ENCODE measurements at regions not wholly inside any gene's neighbourhood (a gene's known extent, or its start where the extent isn't known, plus 50 kb on each side); places are given as distances from the start of the nearest gene placed in this dataset.
"Not testable (repeated sequence)": the region's sequence is repeated elsewhere in the genome, so short reads cannot be mapped to it uniquely, and the experiment has no call there.

DNA sequence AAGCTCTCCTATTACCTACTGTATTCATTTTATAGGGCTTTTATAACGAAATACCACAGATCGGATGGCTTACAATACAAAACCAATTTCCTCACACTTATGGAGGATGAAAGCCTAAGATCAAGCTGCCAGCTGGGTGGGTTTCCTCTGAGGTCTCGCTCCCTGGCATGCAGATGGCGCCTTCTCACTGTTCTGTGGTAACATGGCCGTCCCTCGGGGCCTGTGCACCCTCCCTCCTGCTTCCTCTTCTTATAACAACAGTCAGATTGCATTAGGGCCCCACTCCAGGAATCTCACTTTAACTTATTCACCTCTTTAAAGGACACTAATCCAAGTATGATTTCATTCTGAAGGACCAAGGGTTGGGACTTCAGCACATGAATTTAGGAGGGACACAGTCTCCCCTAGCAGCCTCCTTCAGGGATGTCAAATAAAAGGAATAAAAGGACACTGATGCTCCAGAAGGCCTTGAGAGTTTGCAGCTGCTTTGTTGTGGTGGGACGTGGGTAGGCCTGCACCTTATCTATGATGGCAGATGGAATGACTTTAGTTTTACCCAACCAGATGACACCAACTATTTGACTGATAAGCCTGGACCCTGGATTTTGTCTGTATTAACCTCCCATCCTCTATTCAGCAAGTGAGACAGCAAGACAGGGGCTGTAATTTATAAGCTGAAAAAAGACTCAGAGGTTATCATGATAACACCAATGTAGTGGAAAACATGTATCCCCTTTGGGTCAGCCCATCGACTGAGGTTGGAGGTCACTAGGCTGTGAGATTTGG is 455.3 kb downstream of the TMEM121 start:
- WGBS (ENCODE audit: insufficient coverage) = no CpG with 5 or more reads among the region's 8 CpGs
- H3K79me2 ChIP-seq (ENCODE audit: control insufficient read depth, insufficient read depth, low read length); H3K4me3 Mint-ChIP-seq; H4K20me1 ChIP-seq (ENCODE audit: control insufficient read depth, insufficient read depth, low read length, poor library complexity, severe bottlenecking); H3K27ac ChIP-seq (ENCODE audit: low read length in 2 of 2); H3K9me3 ChIP-seq (ENCODE audit: control extremely low read depth in 1 of 3, control insufficient read depth in 2 of 3, insufficient read depth in 1 of 3, low read length in 2 of 3); H3K27me3 Mint-ChIP-seq; H3K4me3 ChIP-seq (ENCODE audit: control extremely low read depth in 1 of 5, extremely low read depth in 1 of 5, insufficient read depth in 1 of 5, low read depth in 2 of 5, low read length in 4 of 5); H3K36me3 ChIP-seq (replicated peaks in 1 of 2; ENCODE audit: control extremely low read depth in 1 of 2, control insufficient read depth in 1 of 2, extremely low read depth in 1 of 2, insufficient read depth in 2 of 2, low read length in 1 of 2); intact Hi-C loops (cut with micrococcal nuclease); H3K9me3 Mint-ChIP-seq (ENCODE audit: insufficient read depth); H3K27me3 ChIP-seq (replicated peaks in 1 of 4; ENCODE audit: control extremely low read depth in 1 of 4, control insufficient read depth in 3 of 4, insufficient read depth in 4 of 4, low read length in 3 of 4); H3K4me2 ChIP-seq (replicated peaks; ENCODE audit: low read depth, low read length, poor library complexity, severe bottlenecking); H3K9ac ChIP-seq (ENCODE audit: low read length); POLR2A ChIA-PET; H2AFZ ChIP-seq (ENCODE audit: insufficient read depth, low read depth, low read length, poor library complexity, severe bottlenecking): not testable (repeated sequence)
- Mint-ChIP-seq H3K4me1 (peaks cover 23% of the 10 kb centered on the region), H3K27ac (peak overlapping the region; percentile 12)
- ATAC-seq (ENCODE audit: low read depth) (peak; percentile 73), DNase-seq (peak; percentile 71)
- H3K4me1 ChIP-seq (ENCODE audit: control insufficient read depth in 2 of 2, insufficient read depth in 2 of 2, low read length in 2 of 2) = peaks cover 8 to 19% of the 10 kb centered on the region in 2 donors
- CTCF ChIA-PET = interaction anchor here (0.9 to 1.4 kb wide), 4 partner anchors 20 to 32 kb away, joined by 3 read pairs; no protein-coding TSS in a partner anchor

DNA sequence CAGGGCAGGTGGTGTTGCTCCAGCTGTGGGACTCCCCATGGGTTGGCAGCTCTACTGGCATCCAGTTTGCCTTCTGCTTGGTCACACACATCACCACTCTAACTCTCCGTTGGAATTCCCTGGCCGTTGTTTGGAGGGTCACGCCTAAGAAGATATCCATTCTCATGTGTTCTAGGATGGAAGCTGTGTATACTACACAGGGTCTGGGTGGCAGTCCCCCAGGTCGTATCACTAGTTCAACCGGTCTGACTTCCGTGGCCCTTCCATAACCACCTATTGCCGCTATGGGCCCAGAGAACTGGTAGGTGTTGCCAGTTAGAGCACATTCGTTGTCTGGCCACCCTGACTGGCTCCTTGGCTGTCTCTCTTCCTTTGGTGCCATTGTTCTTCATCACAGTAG is 456.3 kb downstream of the TMEM121 start:
- intact Hi-C loops (cut with micrococcal nuclease) = no loop called here
- Histone ChIP-seq H3K36me3 (replicated peaks in 1 of 2; ENCODE audit: control extremely low read depth in 1 of 2, control insufficient read depth in 1 of 2, extremely low read depth in 1 of 2, insufficient read depth in 2 of 2, low read length in 1 of 2) (no peaks in the 10 kb centered on the region), H3K4me1 (ENCODE audit: control insufficient read depth in 2 of 2, insufficient read depth in 2 of 2, low read length in 2 of 2) (peaks cover 8 to 28% of the 10 kb centered on the region in 2 donors), H3K27me3 (replicated peaks in 1 of 4; ENCODE audit: control extremely low read depth in 1 of 4, control insufficient read depth in 3 of 4, insufficient read depth in 4 of 4, low read length in 3 of 4) (no peaks in the 10 kb centered on the region), H3K9me3 (ENCODE audit: control extremely low read depth in 1 of 3, control insufficient read depth in 2 of 3, insufficient read depth in 1 of 3, low read length in 2 of 3) (no peaks in the 10 kb centered on the region), H3K79me2 (ENCODE audit: control insufficient read depth, insufficient read depth, low read length) (no peaks in the 10 kb centered on the region), H2AFZ (ENCODE audit: insufficient read depth, low read depth, low read length, poor library complexity, severe bottlenecking) (no peak overlapping the region), H3K27ac (ENCODE audit: low read length in 2 of 2) (no peak overlapping the region), H4K20me1 (ENCODE audit: control insufficient read depth, insufficient read depth, low read length, poor library complexity, severe bottlenecking) (no peaks in the 10 kb centered on the region), H3K9ac (ENCODE audit: low read length) (no peak overlapping the region), H3K4me2 (replicated peaks; ENCODE audit: low read depth, low read length, poor library complexity, severe bottlenecking) (no peak overlapping the region), H3K4me3 (ENCODE audit: control extremely low read depth in 1 of 5, extremely low read depth in 1 of 5, insufficient read depth in 1 of 5, low read depth in 2 of 5, low read length in 4 of 5) (no peak overlapping the region)
- Mint-ChIP-seq H3K27ac (peak overlapping the region; percentile 46), H3K27me3 (no peaks in the 10 kb centered on the region), H3K9me3 (ENCODE audit: insufficient read depth) (no peaks in the 10 kb centered on the region), H3K4me1 (peaks cover 31% of the 10 kb centered on the region), H3K4me3 (no peak overlapping the region)
- ATAC-seq (ENCODE audit: low read depth) (no peak), DNase-seq (no peak)
- TF ChIP-seq, protein P1, sequence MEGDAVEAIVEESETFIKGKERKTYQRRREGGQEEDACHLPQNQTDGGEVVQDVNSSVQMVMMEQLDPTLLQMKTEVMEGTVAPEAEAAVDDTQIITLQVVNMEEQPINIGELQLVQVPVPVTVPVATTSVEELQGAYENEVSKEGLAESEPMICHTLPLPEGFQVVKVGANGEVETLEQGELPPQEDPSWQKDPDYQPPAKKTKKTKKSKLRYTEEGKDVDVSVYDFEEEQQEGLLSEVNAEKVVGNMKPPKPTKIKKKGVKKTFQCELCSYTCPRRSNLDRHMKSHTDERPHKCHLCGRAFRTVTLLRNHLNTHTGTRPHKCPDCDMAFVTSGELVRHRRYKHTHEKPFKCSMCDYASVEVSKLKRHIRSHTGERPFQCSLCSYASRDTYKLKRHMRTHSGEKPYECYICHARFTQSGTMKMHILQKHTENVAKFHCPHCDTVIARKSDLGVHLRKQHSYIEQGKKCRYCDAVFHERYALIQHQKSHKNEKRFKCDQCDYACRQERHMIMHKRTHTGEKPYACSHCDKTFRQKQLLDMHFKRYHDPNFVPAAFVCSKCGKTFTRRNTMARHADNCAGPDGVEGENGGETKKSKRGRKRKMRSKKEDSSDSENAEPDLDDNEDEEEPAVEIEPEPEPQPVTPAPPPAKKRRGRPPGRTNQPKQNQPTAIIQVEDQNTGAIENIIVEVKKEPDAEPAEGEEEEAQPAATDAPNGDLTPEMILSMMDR (IDR thresholded peaks at IDR 0.05) = no peak
- no peak for TF ChIP-seq EZH2 (IDR thresholded peaks at IDR 0.05; ENCODE audit: borderline replicate concordance, insufficient read depth, low read depth, low read length, poor library complexity, severe bottlenecking)
- CTCF ChIA-PET = no interaction called here
- POLR2A ChIA-PET = no interaction called here
- WGBS (ENCODE audit: insufficient coverage) = no CpG with 5 or more reads among the region's 8 CpGs
